Endothelial cell of umbilical vein (primary cell): ENCODE measurements at regions not wholly inside any gene's neighbourhood (a gene's known extent, or its start where the extent isn't known, plus 50 kb on each side); places are given as distances from the start of the nearest gene placed in this dataset.

Experiments used
- BruUV-seq: library from RNA; stranded (reverse); fragments of 400-500 nt; replicated peaks from 2 replicates; lab custom pipeline; 2021; lab: Mats Ljungman, UMichigan
- CTCF ChIA-PET: fragments of 300-600, 350-600 bp; sonication (Branson Sonifier 250); formaldehyde crosslinking; loops from one replicate; lab custom pipeline; 2021; ENCODE audit warnings: antibody characterized with exemption, inconsistent platforms; lab: Charles Lee
- POLR2A ChIA-PET: fragments of 300-600, 350-600 bp; sonication (Branson Sonifier 250); formaldehyde crosslinking; loops from one replicate; lab custom pipeline; 2021; ENCODE audit warnings: antibody characterized with exemption, inconsistent platforms; lab: Charles Lee
- DNase-seq: peaks from one replicate; pipeline ENCODE4 v3.0.0-alpha.2; 2011; ENCODE audit warnings: low read depth, low spot score
- FAIRE-seq: peaks from 2 replicates; lab custom pipeline; 2011; peaks lifted over from hg19 to GRCh38; lab: Jason Lieb, UNC
- H2AFZ ChIP-seq: 2 replicates; pipeline ENCODE4 v1.6.0; 2012; ENCODE audit warnings: low read depth, low read length, control low read depth, inconsistent platforms
- H3K27ac ChIP-seq: 2 replicates; pipeline ENCODE4 v1.5.1; 2011; ENCODE audit warnings: low read depth, mild to moderate bottlenecking, control low read depth, low read length, moderate library complexity; ENCODE audit not compliant: insufficient read depth
- H3K27me3 ChIP-seq, 2 experiments: 2 replicates each; pipeline versions ENCODE4 v1.6.0 to v1.6.1; 2011; ENCODE audit warnings: low read length in 2 of 2, mixed read lengths in 1 of 2; ENCODE audit not compliant: control insufficient read depth in 2 of 2, insufficient read depth in 2 of 2
- H3K36me3 ChIP-seq, 2 experiments: 2 replicates in 1 of 2; 3 replicates in 1 of 2; pipeline ENCODE4 v1.5.1; 2011; ENCODE audit warnings: low read length in 2 of 2, mild to moderate bottlenecking in 1 of 2, moderate library complexity in 1 of 2; ENCODE audit not compliant: control insufficient read depth in 2 of 2, insufficient read depth in 2 of 2; ENCODE audit errors: extremely low read depth in 1 of 2
- H3K4me1 ChIP-seq: 3 replicates; pipeline ENCODE4 v1.5.1; 2011; ENCODE audit warnings: mild to moderate bottlenecking, low read length; ENCODE audit not compliant: control insufficient read depth, insufficient read depth; ENCODE audit errors: extremely low read depth
- H3K4me2 ChIP-seq: 2 replicates; pipeline ENCODE4 v1.6.1; 2011; ENCODE audit warnings: low read length, control low read depth, mixed read lengths; ENCODE audit not compliant: insufficient read depth
- H3K4me3 ChIP-seq, 3 experiments: fragments of 200-600 bp in 1 of 3; sonication (generic), shearing (Covaris generic) in 1 of 3; replicated peaks in 1 of 3; 2 replicates each; pipeline ENCODE4 v1.5.1; 2011 to 2016; ENCODE audit warnings: control low read depth in 3 of 3, low read length in 3 of 3, mild to moderate bottlenecking in 2 of 3, inconsistent platforms in 1 of 3, low read depth in 1 of 3, moderate library complexity in 1 of 3; ENCODE audit not compliant: insufficient read depth in 1 of 3
- H3K79me2 ChIP-seq: 2 replicates; pipeline ENCODE4 v1.6.0; 2012; ENCODE audit warnings: low read length, inconsistent platforms; ENCODE audit not compliant: control insufficient read depth, insufficient read depth
- H3K9ac ChIP-seq: replicated peaks from 2 replicates; pipeline ENCODE3; 2011; ENCODE audit warnings: low read length, control low read depth; ENCODE audit not compliant: insufficient read depth; ENCODE audit errors: extremely low read depth
- H3K9me1 ChIP-seq: replicated peaks from 3 replicates; pipeline ENCODE4 v1.6.0; 2011; ENCODE audit warnings: mild to moderate bottlenecking, low read length; ENCODE audit not compliant: control insufficient read depth, insufficient read depth; ENCODE audit errors: extremely low read depth
- H3K9me3 ChIP-seq: replicated peaks from 2 replicates; pipeline ENCODE4 v1.5.1; 2012; ENCODE audit warnings: low read length, inconsistent platforms; ENCODE audit not compliant: control insufficient read depth, insufficient read depth
- H4K20me1 ChIP-seq: replicated peaks from 2 replicates; pipeline ENCODE3; 2011; ENCODE audit warnings: mild to moderate bottlenecking, low read length; ENCODE audit not compliant: control insufficient read depth, insufficient read depth; ENCODE audit errors: extremely low read depth
- CTCF ChIP-seq, 2 donors: IDR thresholded peaks; 1 replicate in 1 of 2; 2 replicates in 1 of 2; pipeline ENCODE4 v1.5.1; 2011; ENCODE audit warnings: low read length in 2 of 2, mild to moderate bottlenecking in 2 of 2, moderate library complexity in 2 of 2, control low read depth in 1 of 2, inconsistent platforms in 1 of 2, low read depth in 1 of 2; ENCODE audit not compliant: insufficient read depth in 1 of 2; ENCODE audit errors: extremely low read depth in 1 of 2
- EZH2 ChIP-seq: IDR thresholded peaks from 2 replicates; pipeline ENCODE4 v1.6.1; 2012; ENCODE audit warnings: borderline replicate concordance, low read depth, mild to moderate bottlenecking, moderate library complexity, low read length, inconsistent platforms; ENCODE audit not compliant: severe bottlenecking
- FOS ChIP-seq: IDR thresholded peaks from 2 replicates; pipeline ENCODE4 v1.6.1; 2011; ENCODE audit warnings: mild to moderate bottlenecking, low read length, moderate library complexity, borderline replicate concordance; ENCODE audit not compliant: insufficient read depth
- GATA2 ChIP-seq: IDR thresholded peaks from 2 replicates; pipeline ENCODE4 v1.7.0; 2011; ENCODE audit warnings: low read depth, mild to moderate bottlenecking, moderate library complexity, mixed read lengths, low read length; ENCODE audit not compliant: insufficient read length, insufficient read depth
- JUN ChIP-seq: IDR thresholded peaks from 2 replicates; pipeline ENCODE4 v1.6.1; 2011; ENCODE audit warnings: borderline replicate concordance, low read depth; ENCODE audit not compliant: insufficient read length, insufficient read depth
- MAX ChIP-seq: IDR thresholded peaks from 2 replicates; pipeline ENCODE4 v1.6.1; 2011; ENCODE audit not compliant: insufficient read depth, insufficient read length
- MYC ChIP-seq: IDR thresholded peaks from one replicate; pipeline ENCODE4 v1.6.1; 2011; ENCODE audit warnings: mild to moderate bottlenecking, low read depth, low read length
- POLR2A ChIP-seq: IDR thresholded peaks from 2 replicates; pipeline ENCODE4 v1.6.1; 2012; ENCODE audit warnings: low read depth, mild to moderate bottlenecking, control low read depth, low read length
- POLR2AphosphoS5 ChIP-seq: IDR thresholded peaks from 2 replicates; pipeline ENCODE4 v1.6.1; 2012; ENCODE audit warnings: low read depth, mild to moderate bottlenecking, control low read depth, low read length, moderate library complexity; ENCODE audit not compliant: insufficient read depth
- dilution Hi-C: fragments of 300-500 bp; cut with MboI; formaldehyde crosslinking; loops from one replicate; pipeline ENCODE4 v1.15.0; 2019; ENCODE audit warnings: low sequenced_read_pairs; ENCODE audit not compliant: extremely low pct_ligation_motif_present
- intact Hi-C: fragments of 100-400 bp; cut with micrococcal nuclease; formaldehyde crosslinking; loops from one replicate; pipeline ENCODE4 v1.10.0; 2022

- Histone ChIP-seq H3K4me1 (no peaks in the 10 kb centered on the region), H3K27me3 (no peaks in the 10 kb centered on the region), H3K4me2 (no peak overlapping the region), H3K27ac (no peak overlapping the region), H4K20me1 (no peaks in the 10 kb centered on the region), H3K79me2 (no peaks in the 10 kb centered on the region), H3K9me1 (no peaks in the 10 kb centered on the region), H2AFZ (no peak overlapping the region), H3K36me3 (no peaks in the 10 kb centered on the region), H3K9me3 (no peaks in the 10 kb centered on the region), H3K4me3 (no peak overlapping the region), H3K9ac (no peak overlapping the region)
- POLR2A ChIA-PET: no interaction called here
- intact Hi-C loops: no loop called here
- DNase-seq (no peak), FAIRE-seq (no peak)
- dilution Hi-C loops: no loop called here
- TF ChIP-seq POLR2AphosphoS5: no peak
- TF ChIP-seq FOS: no peak
- no peak for TF ChIP-seq JUN
- TF ChIP-seq EZH2: no peak
- TF ChIP-seq POLR2A: no peak
- no peak for TF ChIP-seq GATA2
- no peak for TF ChIP-seq MAX
- no peak for TF ChIP-seq MYC
- TF ChIP-seq CTCF (IDR thresholded peaks at IDR 0.05; ENCODE audit: extremely low read depth in 1 of 2, insufficient read depth in 1 of 2, low read depth in 1 of 2, low read length in 2 of 2): no peak
- no TSS peak for BruUV-seq
- CTCF ChIA-PET: no interaction called here
Observed at GRCh38 chr3:110858549-110858948, 213.1 kb upstream of the NECTIN3 start.
